CD14-positive monocyte (primary cell): ENCODE measurements at regions not wholly inside any gene's neighbourhood (a gene's known extent, or its start where the extent isn't known, plus 50 kb on each side); places are given as distances from the start of the nearest gene placed in this dataset.

Experiments used
- DNase-seq, 3 donors: peaks; one replicate each; pipeline ENCODE4 v3.0.0-alpha.2; 2011 to 2022
- H2AFZ ChIP-seq: 2 replicates; pipeline ENCODE4 v1.6.0; 2012; ENCODE audit warnings: mild to moderate bottlenecking, low read depth, low read length, inconsistent platforms; ENCODE audit not compliant: insufficient read depth, poor library complexity, severe bottlenecking
- H3K27ac ChIP-seq, 2 donors: 1 replicate in 1 of 2; 2 replicates in 1 of 2; pipeline ENCODE4 v1.5.1; 2012 to 2013; ENCODE audit warnings: low read length in 2 of 2, control low read depth in 1 of 2, inconsistent platforms in 1 of 2, low read depth in 1 of 2, mild to moderate bottlenecking in 1 of 2
- H3K27me3 ChIP-seq, 2 donors: one replicate each; pipeline versions ENCODE4 v1.6.0 to v1.6.1; 2011 to 2013; ENCODE audit warnings: low read length in 2 of 2; ENCODE audit not compliant: control insufficient read depth in 2 of 2, insufficient read depth in 2 of 2
- H3K36me3 ChIP-seq, 2 donors: replicated peaks in 1 of 2; 1 replicate in 1 of 2; 2 replicates in 1 of 2; pipeline versions ENCODE4 v1.5.1 to v1.6.1; 2012 to 2013; ENCODE audit warnings: low read length in 2 of 2, control low read depth in 1 of 2, inconsistent platforms in 1 of 2, mild to moderate bottlenecking in 1 of 2; ENCODE audit not compliant: insufficient read depth in 2 of 2, control insufficient read depth in 1 of 2
- H3K4me1 ChIP-seq, 2 donors: 1 replicate in 1 of 2; 2 replicates in 1 of 2; pipeline versions ENCODE4 v1.5.1 to v1.6.1; 2012 to 2013; ENCODE audit warnings: low read length in 2 of 2, control low read depth in 1 of 2, inconsistent platforms in 1 of 2, mild to moderate bottlenecking in 1 of 2, moderate library complexity in 1 of 2; ENCODE audit not compliant: insufficient read depth in 2 of 2, control insufficient read depth in 1 of 2
- H3K4me2 ChIP-seq: replicated peaks from 2 replicates; pipeline ENCODE3; 2012; ENCODE audit warnings: low read length, moderate library complexity, mild to moderate bottlenecking; ENCODE audit not compliant: poor library complexity, severe bottlenecking; ENCODE audit errors: extremely low read depth
- H3K4me3 ChIP-seq, 3 experiments: fragments of 200-600 bp in 1 of 3; sonication (generic) in 1 of 3; replicated peaks in 1 of 3; 1 replicate in 2 of 3; 2 replicates in 1 of 3; pipeline ENCODE4 v1.5.1; 2011 to 2013; ENCODE audit warnings: low read length in 3 of 3, mild to moderate bottlenecking in 3 of 3, control low read depth in 2 of 3, low read depth in 2 of 3, inconsistent platforms in 1 of 3, moderate library complexity in 1 of 3
- H3K79me2 ChIP-seq: 2 replicates; pipeline ENCODE4 v1.6.0; 2012; ENCODE audit warnings: mild to moderate bottlenecking, control low read depth, inconsistent platforms, low read length, moderate library complexity; ENCODE audit not compliant: insufficient read depth
- H3K9ac ChIP-seq: 2 replicates; pipeline ENCODE4 v1.6.0; 2017; ENCODE audit warnings: low read length, mild to moderate bottlenecking; ENCODE audit not compliant: insufficient read depth, poor library complexity, severe bottlenecking
- H3K9me3 ChIP-seq, 2 donors: replicated peaks in 1 of 2; 1 replicate in 1 of 2; 2 replicates in 1 of 2; pipeline versions ENCODE4 v1.5.1 to v1.6.1; 2012 to 2013; ENCODE audit warnings: low read length in 2 of 2, control low read depth in 1 of 2; ENCODE audit not compliant: control insufficient read depth in 1 of 2, insufficient read depth in 1 of 2
- H4K20me1 ChIP-seq: 2 replicates; pipeline ENCODE4 v1.6.0; 2012; ENCODE audit warnings: mild to moderate bottlenecking, low read length, control low read depth, moderate library complexity; ENCODE audit not compliant: insufficient read depth
- H3K27ac Mint-ChIP-seq, 7 donors: one replicate each; pipeline ENCODE4 v1.8.0; 2020; ENCODE audit warnings: mild to moderate bottlenecking in 7 of 7, mixed read lengths in 7 of 7, moderate library complexity in 6 of 7, inconsistent platforms in 2 of 7
- H3K27me3 Mint-ChIP-seq, 3 donors: one replicate each; pipeline ENCODE4 v1.8.0; 2021 to 2022; ENCODE audit warnings: low read depth in 3 of 3, mild to moderate bottlenecking in 3 of 3, mixed read lengths in 3 of 3, moderate library complexity in 3 of 3, inconsistent platforms in 1 of 3
- H3K36me3 Mint-ChIP-seq, 2 donors: one replicate each; pipeline ENCODE4 v1.8.0; 2020; ENCODE audit warnings: mixed read lengths in 2 of 2, inconsistent platforms in 1 of 2, mild to moderate bottlenecking in 1 of 2
- H3K4me1 Mint-ChIP-seq: one replicate; pipeline ENCODE4 v1.8.0; 2020; ENCODE audit warnings: mild to moderate bottlenecking, mixed read lengths
- H3K4me3 Mint-ChIP-seq, 2 donors: one replicate each; pipeline ENCODE4 v1.8.0; 2020; ENCODE audit warnings: mild to moderate bottlenecking in 2 of 2, mixed read lengths in 2 of 2, moderate library complexity in 1 of 2
- H3K9me3 Mint-ChIP-seq, 7 donors: one replicate each; pipeline ENCODE4 v1.8.0; 2020 to 2022; ENCODE audit warnings: mixed read lengths in 7 of 7, mild to moderate bottlenecking in 6 of 7, moderate library complexity in 6 of 7, inconsistent platforms in 2 of 7
- WGBS: methylation state at CpG from one replicate; pipeline ENCODE4 v1.1.5; 2013; ENCODE audit warnings: missing lambda C conversion rate; ENCODE audit not compliant: insufficient coverage; 5-methylcytosine and 5-hydroxymethylcytosine counted together
- intact Hi-C, 2 donors: fragments of 100-400 bp; cut with micrococcal nuclease; formaldehyde crosslinking; loops; one replicate each; pipeline versions ENCODE4 v1.15.0 to v1.15.1; 2023
- TF ChIP-seq, protein P1 (sequence below): fragments of 200-600 bp; IDR thresholded peaks from one replicate; pipeline ENCODE4 v1.8.0; 2022; ENCODE audit warnings: antibody characterized with exemption, mild to moderate bottlenecking

DNA sequence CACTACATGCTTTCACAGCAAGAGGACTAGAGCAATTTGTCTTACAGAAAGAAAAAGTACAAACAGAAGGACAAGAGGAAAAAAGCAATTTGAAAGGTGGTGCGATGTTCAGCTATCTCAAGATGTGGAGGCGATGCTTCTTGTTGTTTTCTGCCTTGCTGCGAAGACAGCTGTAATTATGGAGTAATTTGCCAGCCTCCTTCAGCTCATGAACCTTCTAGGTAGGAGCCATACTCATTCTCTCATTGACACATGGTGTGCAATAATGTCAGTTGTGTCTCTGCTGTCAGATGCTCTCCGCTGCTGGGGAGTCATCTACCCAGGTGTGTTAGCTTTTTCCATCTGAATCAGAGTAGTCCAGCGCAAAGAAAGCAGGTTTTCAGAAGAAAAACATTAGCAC, 424.5 kb downstream of the NR2F1-AS1 start:
- Mint-ChIP-seq H3K27me3 (no peaks in the 10 kb centered on the region), H3K4me3 (peak overlapping the region in 1 of 2 donors; percentile 9), H3K9me3 (peaks cover 0 to 4% (median 2%) of the 10 kb centered on the region in 7 donors), H3K36me3 (no peaks in the 10 kb centered on the region), H3K4me1 (no peaks in the 10 kb centered on the region), H3K27ac (no peak overlapping the region)
- Histone ChIP-seq H3K9ac (no peak overlapping the region), H3K4me3 (no peak overlapping the region), H4K20me1 (no peaks in the 10 kb centered on the region), H3K9me3 (no peaks in the 10 kb centered on the region), H3K27me3 (no peaks in the 10 kb centered on the region), H3K79me2 (no peaks in the 10 kb centered on the region), H3K27ac (no peak overlapping the region), H2AFZ (no peak overlapping the region), H3K4me1 (no peaks in the 10 kb centered on the region), H3K4me2 (no peak overlapping the region), H3K36me3 (no peaks in the 10 kb centered on the region)
- TF ChIP-seq, protein P1, sequence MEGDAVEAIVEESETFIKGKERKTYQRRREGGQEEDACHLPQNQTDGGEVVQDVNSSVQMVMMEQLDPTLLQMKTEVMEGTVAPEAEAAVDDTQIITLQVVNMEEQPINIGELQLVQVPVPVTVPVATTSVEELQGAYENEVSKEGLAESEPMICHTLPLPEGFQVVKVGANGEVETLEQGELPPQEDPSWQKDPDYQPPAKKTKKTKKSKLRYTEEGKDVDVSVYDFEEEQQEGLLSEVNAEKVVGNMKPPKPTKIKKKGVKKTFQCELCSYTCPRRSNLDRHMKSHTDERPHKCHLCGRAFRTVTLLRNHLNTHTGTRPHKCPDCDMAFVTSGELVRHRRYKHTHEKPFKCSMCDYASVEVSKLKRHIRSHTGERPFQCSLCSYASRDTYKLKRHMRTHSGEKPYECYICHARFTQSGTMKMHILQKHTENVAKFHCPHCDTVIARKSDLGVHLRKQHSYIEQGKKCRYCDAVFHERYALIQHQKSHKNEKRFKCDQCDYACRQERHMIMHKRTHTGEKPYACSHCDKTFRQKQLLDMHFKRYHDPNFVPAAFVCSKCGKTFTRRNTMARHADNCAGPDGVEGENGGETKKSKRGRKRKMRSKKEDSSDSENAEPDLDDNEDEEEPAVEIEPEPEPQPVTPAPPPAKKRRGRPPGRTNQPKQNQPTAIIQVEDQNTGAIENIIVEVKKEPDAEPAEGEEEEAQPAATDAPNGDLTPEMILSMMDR, result no peak
- DNase-seq, result no peak
- WGBS, result 90% methylated on average over 3 of the region's 5 CpGs
- intact Hi-C loops, result no loop called here

DNA sequence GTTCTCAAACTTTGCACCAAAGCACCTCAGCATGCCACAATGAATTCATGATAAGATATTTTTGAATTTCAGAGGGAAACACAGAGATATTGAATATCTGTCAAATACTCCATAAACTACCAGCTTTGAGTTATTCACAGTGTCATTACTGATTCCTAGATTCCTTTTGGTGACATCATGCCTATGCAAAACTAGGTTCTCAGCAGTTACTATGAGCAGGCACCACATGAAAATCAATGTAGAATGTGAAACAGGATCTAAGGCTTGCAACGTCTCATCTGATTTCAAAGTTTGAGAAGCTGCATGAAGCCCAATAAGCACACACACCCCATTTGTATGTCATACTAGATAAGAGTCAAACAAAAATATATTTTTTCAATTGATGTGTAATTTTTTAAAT, 426.5 kb downstream of the NR2F1-AS1 start:
- no peak overlapping the region for H3K9ac ChIP-seq
- H3K27me3 ChIP-seq, result no peaks in the 10 kb centered on the region
- no peaks in the 10 kb centered on the region for H3K4me1 ChIP-seq
- H3K4me2 ChIP-seq, result no peak overlapping the region
- H3K79me2 ChIP-seq, result no peaks in the 10 kb centered on the region
- no peak overlapping the region for H3K4me3 Mint-ChIP-seq
- H3K9me3 ChIP-seq, result peaks cover 0 to 3% of the 10 kb centered on the region in 2 donors
- H4K20me1 ChIP-seq, result no peaks in the 10 kb centered on the region
- no peaks in the 10 kb centered on the region for H3K36me3 Mint-ChIP-seq
- no peak overlapping the region for H3K27ac ChIP-seq
- TF ChIP-seq, protein P1, result no peak
- no peaks in the 10 kb centered on the region for H3K27me3 Mint-ChIP-seq
- intact Hi-C loops, result no loop called here
- H3K27ac Mint-ChIP-seq, result no peak overlapping the region
- peaks cover 0 to 4% (median 2%) of the 10 kb centered on the region in 7 donors for H3K9me3 Mint-ChIP-seq
- DNase-seq, result no peak
- no peak overlapping the region for H3K4me3 ChIP-seq
- H3K4me1 Mint-ChIP-seq, result no peaks in the 10 kb centered on the region
- no peak overlapping the region for H2AFZ ChIP-seq
- H3K36me3 ChIP-seq, result no peaks in the 10 kb centered on the region
- no CpG with 5 or more reads among the region's 1 CpG for WGBS
